ENCODE measurements at regions not wholly inside any gene's neighbourhood (a gene's known extent, or its start where the extent isn't known, plus 50 kb on each side); places are given as distances from the start of the nearest gene placed in this dataset.

DNA sequence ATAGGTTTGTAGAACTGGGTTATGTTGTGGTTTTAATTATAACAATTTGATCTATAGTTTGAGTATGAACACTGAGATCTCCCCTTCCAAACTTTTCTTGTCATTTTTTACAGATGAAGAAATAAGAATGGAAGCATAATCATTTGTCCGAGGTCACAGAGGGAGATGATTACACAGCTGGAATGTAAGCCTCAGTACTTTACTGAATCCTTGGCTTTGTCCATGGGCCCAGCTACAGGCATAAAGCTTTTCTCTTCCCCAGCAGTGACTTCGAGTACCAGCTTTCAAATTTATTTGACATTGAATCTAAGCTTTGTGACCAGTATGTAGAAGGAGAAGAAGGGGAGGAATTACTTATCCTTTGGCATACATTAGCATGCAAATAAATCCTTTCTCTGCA, 80.9 kb upstream of the DCBLD2 start:
- DNase-seq: no peak

DNA sequence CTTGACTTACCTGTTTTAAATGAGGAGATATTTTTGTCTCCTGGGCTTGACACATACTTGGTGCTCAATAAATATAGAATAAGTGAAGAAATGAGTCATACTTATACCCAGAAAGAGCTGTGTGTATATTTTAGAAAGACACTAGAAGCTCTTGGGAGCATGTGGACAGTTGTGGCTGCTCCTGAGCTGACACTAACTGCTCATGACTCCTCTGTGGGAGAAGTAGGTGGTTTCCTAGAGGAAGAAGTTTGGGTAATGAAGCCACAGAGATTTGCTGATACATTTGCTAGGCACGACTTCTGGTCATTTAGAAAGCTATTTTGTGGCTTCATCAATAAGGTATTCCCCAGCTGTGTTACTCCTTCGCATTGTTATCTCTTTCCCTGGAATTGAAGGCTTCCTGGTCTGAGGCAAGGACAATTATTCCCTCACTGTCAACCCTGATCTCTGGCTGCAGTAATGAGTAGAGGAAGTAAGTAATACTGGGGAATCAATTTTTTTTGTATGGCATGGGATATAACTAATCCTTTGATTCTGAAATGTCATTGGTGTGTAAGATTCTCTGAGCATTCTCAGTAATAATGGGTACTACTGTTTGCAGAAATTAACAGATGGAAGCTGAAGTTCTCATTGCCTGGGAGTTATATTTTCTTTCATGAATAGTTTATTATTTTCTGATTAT, 79.6 kb upstream of the DCBLD2 start:
- DNase-seq: no peak

- no peak for DNase-seq
Observed at GRCh38 chr3:98979296-98979695, 77.8 kb upstream of the DCBLD2 start.

- DNase-seq: no peak
Observed at GRCh38 chr3:98978068-98978811, 76.7 kb upstream of the DCBLD2 start.

DNA sequence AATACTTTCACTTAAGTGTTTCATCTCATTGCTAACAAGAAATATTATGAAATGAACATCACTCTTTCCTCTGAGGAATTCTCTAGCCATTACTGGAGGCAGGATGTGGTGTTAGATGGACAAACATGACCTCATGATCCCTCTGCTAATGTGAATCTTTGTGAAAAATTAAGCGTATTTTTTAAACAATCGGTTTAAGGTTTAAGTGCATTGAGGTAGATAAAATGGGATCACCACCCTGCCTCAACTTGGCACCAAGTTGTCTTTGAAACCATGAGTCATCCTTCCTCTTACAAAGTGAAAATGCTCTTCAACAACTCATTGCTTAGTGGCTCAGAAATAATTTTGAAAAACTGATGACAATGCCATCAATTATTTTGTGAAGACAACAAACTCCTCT, 76.0 kb upstream of the DCBLD2 start:
- no peak for DNase-seq

GRCh38 chr3:98974442-98974841, 72.9 kb upstream of the DCBLD2 start:
- DNase-seq: no peak

GRCh38 chr3:98972720-98973119, 71.2 kb upstream of the DCBLD2 start:
- no peak for DNase-seq

- DNase-seq: no peak
Observed at GRCh38 chr3:98972155-98972554, 70.7 kb upstream of the DCBLD2 start.

GRCh38 chr3:98971169-98971681, 69.7 kb upstream of the DCBLD2 start:
- no peak for DNase-seq

- DNase-seq: no peak
Observed at GRCh38 chr3:98969295-98969694, 67.8 kb upstream of the DCBLD2 start.

DNA sequence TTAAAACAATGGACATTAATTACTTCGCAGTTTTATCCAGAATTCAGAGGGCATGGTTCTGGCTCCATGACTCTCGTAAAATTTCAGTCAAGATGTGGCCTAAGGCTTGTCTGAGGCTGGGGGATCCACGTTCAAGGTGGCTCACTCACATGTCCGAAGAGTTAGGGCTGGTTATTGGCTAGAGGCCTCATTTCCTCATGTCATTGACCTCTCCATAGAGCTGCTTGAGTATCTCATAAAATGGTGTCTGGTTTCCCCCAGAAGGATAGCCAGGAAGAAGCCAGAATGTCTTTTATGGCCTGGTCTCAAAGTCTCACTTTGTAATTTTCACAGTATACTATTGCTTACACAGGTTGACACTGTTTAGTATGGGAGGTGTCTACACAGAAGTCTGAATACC, 67.3 kb upstream of the DCBLD2 start:
- DNase-seq: no peak

GRCh38 chr3:98968347-98968746, 66.9 kb upstream of the DCBLD2 start:
- no peak for DNase-seq

- no peak for DNase-seq
Observed at GRCh38 chr3:98967758-98968157, 66.3 kb upstream of the DCBLD2 start.

DNA sequence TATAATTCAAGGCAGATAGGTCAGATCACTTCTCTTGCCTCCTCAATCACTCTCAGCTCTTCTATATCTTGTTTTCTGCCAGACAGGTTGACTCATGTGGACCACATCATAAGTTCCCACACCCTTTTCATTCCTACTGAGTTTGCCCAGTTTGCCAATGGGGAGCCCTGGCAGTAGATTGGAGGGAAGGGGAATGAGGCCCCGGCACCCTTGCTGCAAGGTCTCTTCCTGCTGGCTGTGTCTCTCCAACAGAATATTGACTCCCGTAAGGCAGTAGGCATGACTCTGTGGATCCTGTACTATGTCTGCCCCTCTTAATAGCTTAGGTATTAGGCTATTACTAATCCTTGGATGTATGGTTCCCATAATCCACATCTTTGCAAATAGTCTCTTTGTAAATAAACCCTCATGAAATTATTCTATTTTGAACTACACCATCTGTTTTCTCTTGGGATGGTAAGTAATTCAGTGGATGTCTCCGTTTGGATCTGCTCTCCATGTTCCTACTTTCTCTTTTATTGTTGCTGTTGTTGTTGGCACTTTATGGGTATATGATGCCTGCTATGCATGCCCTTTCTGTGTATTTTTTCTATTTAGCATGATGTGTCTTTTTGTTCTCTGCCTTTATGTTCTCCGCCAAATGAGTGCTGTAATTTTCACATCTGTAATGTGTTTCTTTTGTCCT, 65.5 kb upstream of the DCBLD2 start:
- DNase-seq: no peak

- no peak for DNase-seq
Observed at GRCh38 chr3:98966434-98966833, 64.9 kb upstream of the DCBLD2 start.

DNA sequence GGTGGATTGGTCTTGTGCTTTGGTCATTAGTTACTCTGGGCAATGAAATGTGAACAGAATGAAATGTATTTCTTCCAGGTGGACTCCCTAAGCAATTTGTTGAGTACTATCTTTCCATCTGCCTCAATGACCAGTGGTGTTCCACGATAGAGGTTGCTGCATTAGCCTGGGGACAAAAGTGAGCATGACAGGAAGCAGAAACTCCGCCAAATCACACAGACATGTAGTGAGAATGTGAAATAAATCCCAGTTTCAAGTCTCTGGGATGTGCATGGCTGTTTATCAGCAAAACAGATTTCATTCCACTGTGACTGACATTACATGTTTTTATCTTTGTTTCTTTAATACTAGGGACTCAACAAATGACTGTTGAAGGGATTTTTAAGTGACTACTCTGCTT, 63.3 kb upstream of the DCBLD2 start:
- no peak for DNase-seq

- DNase-seq: no peak
Observed at GRCh38 chr3:98963546-98963945, 62.1 kb upstream of the DCBLD2 start.

DNA sequence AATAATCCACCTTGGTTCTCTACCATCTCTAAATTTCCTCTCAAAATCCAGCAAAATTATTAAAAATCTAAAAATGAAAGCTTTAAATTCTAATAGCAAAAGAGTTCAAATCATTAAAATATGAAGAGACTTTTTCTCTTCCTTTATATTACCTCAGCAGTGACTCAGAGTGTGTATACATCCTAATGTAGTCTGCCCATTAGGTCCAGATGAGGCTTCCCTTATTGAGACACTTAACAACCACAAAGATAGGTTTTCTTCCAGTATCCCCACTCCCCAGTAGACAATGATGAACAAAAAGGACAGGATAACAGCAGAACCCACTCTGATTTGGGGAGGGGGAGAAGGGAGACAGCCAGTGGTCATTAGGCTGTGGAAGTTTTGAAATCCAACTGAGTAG, 61.5 kb upstream of the DCBLD2 start:
- no peak for DNase-seq

DNA sequence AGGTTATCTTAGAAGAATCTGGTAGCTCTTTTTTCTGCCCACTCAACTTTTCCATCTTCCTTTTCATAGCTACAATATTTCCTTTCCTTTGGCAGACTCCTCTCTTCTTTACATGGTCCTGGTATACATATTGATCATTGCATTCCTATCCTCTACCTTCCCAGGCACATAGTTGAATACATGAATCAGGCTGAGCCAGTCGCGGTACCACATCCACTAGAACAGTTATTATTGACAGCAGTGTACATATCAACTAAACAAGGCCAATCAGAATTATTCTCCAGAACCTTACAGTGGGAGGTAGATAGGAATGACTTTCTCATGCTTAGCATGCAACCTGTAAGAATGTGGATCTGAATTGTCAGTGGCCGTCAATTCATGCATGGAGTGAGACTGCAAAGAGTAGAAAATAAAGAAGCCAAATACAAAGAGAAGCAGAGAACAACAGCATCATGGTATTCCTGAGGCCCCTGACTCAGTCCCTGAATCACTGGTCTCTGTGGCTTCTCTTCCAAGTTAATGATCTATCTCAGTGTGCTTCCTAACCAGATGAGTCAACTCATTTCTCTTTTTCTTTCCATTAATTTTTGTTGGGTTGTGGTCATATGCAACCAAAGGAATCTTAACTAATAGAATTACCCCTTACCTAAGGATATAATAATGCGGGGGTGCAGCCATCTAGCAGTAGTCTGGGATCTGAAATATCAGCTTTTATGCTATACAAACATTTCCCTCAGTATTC, 60.9 kb upstream of the DCBLD2 start:
- no peak for DNase-seq

DNA sequence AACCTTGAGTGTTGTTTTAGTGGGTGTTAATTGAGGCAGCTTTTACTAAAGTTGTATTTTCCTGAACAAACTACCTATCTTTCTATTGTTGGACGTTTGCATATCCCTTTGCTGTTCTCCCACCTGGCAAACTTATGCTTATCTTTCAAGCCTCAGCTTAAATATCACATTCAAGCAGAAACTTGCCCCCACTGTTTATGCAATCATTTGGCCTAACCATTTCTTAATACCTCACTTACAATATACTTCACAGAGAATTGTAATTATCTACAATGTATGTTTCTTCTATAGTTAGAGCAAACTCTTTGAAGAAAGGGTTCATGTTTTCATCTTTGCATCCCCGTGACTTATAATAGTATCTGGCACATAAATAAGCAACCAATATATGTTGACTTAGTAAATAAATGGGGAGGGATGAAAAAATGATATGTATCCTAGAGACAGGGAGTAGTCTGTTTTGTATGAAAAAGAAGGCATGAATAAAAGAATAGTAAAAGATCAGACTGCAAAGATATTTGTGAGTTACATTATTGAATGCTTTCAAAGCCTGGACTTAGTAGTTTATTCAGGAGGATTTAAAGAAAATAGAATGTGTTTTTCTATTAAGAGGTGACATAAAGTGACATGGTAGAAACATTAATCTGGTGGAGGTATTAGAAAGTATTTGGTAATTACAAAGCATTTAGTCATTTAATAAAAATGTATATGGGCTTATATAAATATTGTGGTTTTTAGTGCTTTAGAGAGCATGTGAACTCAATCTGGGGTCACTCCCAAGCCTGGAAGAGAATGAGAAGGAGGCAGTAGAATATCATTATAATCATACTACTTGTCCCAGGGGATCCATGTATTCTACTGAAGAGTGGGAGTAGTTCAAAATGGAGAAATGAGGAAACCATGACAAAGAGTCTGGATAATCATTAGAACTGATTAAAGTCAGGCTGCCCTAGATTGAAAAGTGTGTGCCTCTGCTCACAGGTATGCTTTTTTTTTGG, 60.0 kb upstream of the DCBLD2 start:
- no peak for DNase-seq

DNA sequence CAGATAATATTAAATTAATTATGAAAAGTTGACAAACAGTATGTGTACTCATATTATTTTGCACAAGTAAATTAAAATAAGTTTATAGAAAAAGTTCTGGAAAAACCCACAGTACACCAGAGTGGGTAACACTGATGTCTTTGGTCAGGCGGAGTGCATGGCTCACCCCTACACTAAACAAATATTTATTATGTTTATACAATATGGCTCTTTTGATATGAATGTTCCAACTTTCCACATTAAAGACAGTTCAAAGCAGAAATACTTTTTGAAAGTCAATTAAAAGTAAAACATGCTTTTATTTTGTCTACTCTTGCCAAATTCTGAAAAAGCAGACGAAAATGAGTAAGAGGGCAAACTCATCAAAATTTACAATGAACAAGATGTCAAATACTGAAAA, 56.2 kb upstream of the DCBLD2 start:
- DNase-seq: no peak

GRCh38 chr3:98956008-98956407, 54.5 kb upstream of the DCBLD2 start:
- DNase-seq: no peak

Measured in stimulated activated CD4-positive, alpha-beta T cell treated with anti-CD3 and anti-CD28 coated beads, Interleukin-2, amount 100 ng/mL, for 48 hours (primary cell).